ENCODE measurements at regions not wholly inside any gene's neighbourhood (a gene's known extent, or its start where the extent isn't known, plus 50 kb on each side); places are given as distances from the start of the nearest gene placed in this dataset.
"Not testable (repeated sequence)": the region's sequence is repeated elsewhere in the genome, so short reads cannot be mapped to it uniquely, and the experiment has no call there.

- no peak for DNase-seq (ENCODE audit: low read depth in 2 of 3, low spot score in 1 of 3)
Measured at GRCh38 chr18:47729356-47729755, 201.1 kb downstream of the SMAD2 start.

GRCh38 chr18:47728921-47729320 is 201.5 kb downstream of the SMAD2 start:
- DNase-seq (ENCODE audit: low read depth in 2 of 3, low spot score in 1 of 3) = no peak

GRCh38 chr18:47727409-47727808 is 203.1 kb downstream of the SMAD2 start:
- no peak for DNase-seq (ENCODE audit: low read depth in 2 of 3, low spot score in 1 of 3)

- DNase-seq (ENCODE audit: low read depth in 2 of 3, low spot score in 1 of 3) = no peak
Measured at GRCh38 chr18:47726550-47726949, 203.9 kb downstream of the SMAD2 start.

- no peak for DNase-seq (ENCODE audit: low read depth in 2 of 3, low spot score in 1 of 3)
Measured at GRCh38 chr18:47725656-47726055, 204.8 kb downstream of the SMAD2 start.

GRCh38 chr18:47724186-47724975 is 206.1 kb downstream of the SMAD2 start:
- no peak for DNase-seq (ENCODE audit: low read depth in 2 of 3, low spot score in 1 of 3)

- DNase-seq (ENCODE audit: low read depth in 2 of 3, low spot score in 1 of 3) = no peak
Measured at GRCh38 chr18:47721876-47722275, 208.6 kb downstream of the SMAD2 start.

- no peak for DNase-seq (ENCODE audit: low read depth in 2 of 3, low spot score in 1 of 3)
Measured at GRCh38 chr18:47720741-47721140, 209.7 kb downstream of the SMAD2 start.

GRCh38 chr18:47719096-47719780 is 211.2 kb downstream of the SMAD2 start:
- no peak for DNase-seq (ENCODE audit: low read depth in 2 of 3, low spot score in 1 of 3)

- no peak for DNase-seq (ENCODE audit: low read depth in 2 of 3, low spot score in 1 of 3)
Measured at GRCh38 chr18:47718646-47719045, 211.8 kb downstream of the SMAD2 start.

GRCh38 chr18:47717257-47717656 is 213.2 kb downstream of the SMAD2 start:
- no peak for DNase-seq (ENCODE audit: low read depth in 2 of 3, low spot score in 1 of 3)

- no peak for DNase-seq (ENCODE audit: low read depth in 2 of 3, low spot score in 1 of 3)
Measured at GRCh38 chr18:47716632-47717185, 213.8 kb downstream of the SMAD2 start.

- DNase-seq (ENCODE audit: low read depth in 2 of 3, low spot score in 1 of 3) = no peak
Measured at GRCh38 chr18:47710451-47710850, 220.0 kb downstream of the SMAD2 start.

GRCh38 chr18:47709556-47709955 is 220.9 kb downstream of the SMAD2 start:
- no peak for DNase-seq (ENCODE audit: low read depth in 2 of 3, low spot score in 1 of 3)

- DNase-seq (ENCODE audit: low read depth in 2 of 3, low spot score in 1 of 3) = no peak
Measured at GRCh38 chr18:47708206-47708605, 222.3 kb downstream of the SMAD2 start.

- no peak for DNase-seq (ENCODE audit: low read depth in 2 of 3, low spot score in 1 of 3)
Measured at GRCh38 chr18:47701134-47701533, 229.3 kb downstream of the SMAD2 start.

GRCh38 chr18:47696870-47697269 is 233.6 kb downstream of the SMAD2 start:
- no peak for DNase-seq (ENCODE audit: low read depth in 2 of 3, low spot score in 1 of 3)

- no peak for DNase-seq (ENCODE audit: low read depth in 2 of 3, low spot score in 1 of 3)
Measured at GRCh38 chr18:47691611-47692010, 238.8 kb downstream of the SMAD2 start.

GRCh38 chr18:47690778-47691177 is 239.7 kb downstream of the SMAD2 start:
- not testable (repeated sequence) for DNase-seq (ENCODE audit: low read depth in 2 of 3, low spot score in 1 of 3)

- DNase-seq (ENCODE audit: low read depth in 2 of 3, low spot score in 1 of 3) = no peak
Measured at GRCh38 chr18:47689371-47689770, 241.1 kb downstream of the SMAD2 start.

- DNase-seq (ENCODE audit: low read depth in 2 of 3, low spot score in 1 of 3) = no peak
Measured at GRCh38 chr18:47686806-47687205, 243.7 kb downstream of the SMAD2 start.

- DNase-seq (ENCODE audit: low read depth in 2 of 3, low spot score in 1 of 3) = no peak
Measured at GRCh38 chr18:47683774-47684173, 246.7 kb downstream of the SMAD2 start.

Measured in stimulated activated CD4-positive, alpha-beta T cell treated with anti-CD3 and anti-CD28 coated beads, Interleukin-12 subunit alpha, Interleukin-12 subunit beta, amount 100 ng/mL, for 48 hours (primary cell).